NCI-H526 treated with DMSO at 0.1 percent for 48 hours (cell line): ENCODE measurements at regions not wholly inside any gene's neighbourhood (a gene's known extent, or its start where the extent isn't known, plus 50 kb on each side); places are given as distances from the start of the nearest gene placed in this dataset.

Source experiments
- DNase-seq: peaks from one replicate; lab custom pipeline; 2025; lab: John Stamatoyannopoulos, UW

GRCh38 chr6:133583907-133584427 is 304.9 kb upstream of the TCF21 start:
- no peak for DNase-seq

- no peak for DNase-seq
Measured at GRCh38 chr6:133584823-133585222, 304.1 kb upstream of the TCF21 start.

- DNase-seq, result no peak
Measured at GRCh38 chr6:133585978-133586377, 302.9 kb upstream of the TCF21 start.

GRCh38 chr6:133587546-133588160 is 301.3 kb upstream of the TCF21 start:
- DNase-seq, result no peak

GRCh38 chr6:133590196-133590595 is 298.7 kb upstream of the TCF21 start:
- DNase-seq, result no peak

- DNase-seq, result no peak
Measured at GRCh38 chr6:133590814-133591213, 298.1 kb upstream of the TCF21 start.

- DNase-seq, result no peak
Measured at GRCh38 chr6:133591275-133591674, 297.6 kb upstream of the TCF21 start.

GRCh38 chr6:133594652-133595110 is 294.2 kb upstream of the TCF21 start:
- no peak for DNase-seq

GRCh38 chr6:133595111-133595761 is 293.7 kb upstream of the TCF21 start:
- DNase-seq, result no peak

- DNase-seq, result no peak
Measured at GRCh38 chr6:133606852-133607251, 282.1 kb upstream of the TCF21 start.

GRCh38 chr6:133608620-133609019 is 280.3 kb upstream of the TCF21 start:
- DNase-seq, result no peak

- no peak for DNase-seq
Measured at GRCh38 chr6:133609415-133610226, 279.3 kb upstream of the TCF21 start.

GRCh38 chr6:133610227-133610840 is 278.6 kb upstream of the TCF21 start:
- no peak for DNase-seq

GRCh38 chr6:133610971-133611370 is 277.9 kb upstream of the TCF21 start:
- no peak for DNase-seq

GRCh38 chr6:133612459-133612858 is 276.5 kb upstream of the TCF21 start:
- DNase-seq, result no peak

GRCh38 chr6:133613211-133613610 is 275.7 kb upstream of the TCF21 start:
- DNase-seq, result no peak

GRCh38 chr6:133621751-133622150 is 267.2 kb upstream of the TCF21 start:
- peak; percentile 50 for DNase-seq

- DNase-seq, result no peak
Measured at GRCh38 chr6:133623065-133623464, 265.8 kb upstream of the TCF21 start.

- DNase-seq, result no peak
Measured at GRCh38 chr6:133623621-133624020, 265.3 kb upstream of the TCF21 start.

GRCh38 chr6:133626096-133626666 is 262.7 kb upstream of the TCF21 start:
- no peak for DNase-seq

- no peak for DNase-seq
Measured at GRCh38 chr6:133629970-133630369, 258.9 kb upstream of the TCF21 start.

- no peak for DNase-seq
Measured at GRCh38 chr6:133630651-133631050, 258.3 kb upstream of the TCF21 start.
